ENCODE measurements at regions not wholly inside any gene's neighbourhood (a gene's known extent, or its start where the extent isn't known, plus 50 kb on each side); places are given as distances from the start of the nearest gene placed in this dataset.

GRCh38 chrX:125713633-125714032 is 394.0 kb downstream of the TEX13C start:
- H3K4me3 ChIP-seq (replicated peaks in 1 of 2; ENCODE audit: low read depth in 2 of 2, low read length in 2 of 2) = no peak overlapping the region
- no peak for DNase-seq (ENCODE audit: low read depth in 2 of 2)
- TF ChIP-seq CTCF (IDR thresholded peaks at IDR 0.05; ENCODE audit: low read depth, low read length) = no peak

GRCh38 chrX:125727117-125727516 is 407.4 kb downstream of the TEX13C start:
- no peak for DNase-seq (ENCODE audit: low read depth in 2 of 2)
- no peak for TF ChIP-seq CTCF (IDR thresholded peaks at IDR 0.05; ENCODE audit: low read depth, low read length)
- H3K4me3 ChIP-seq (replicated peaks in 1 of 2; ENCODE audit: low read depth in 2 of 2, low read length in 2 of 2) = no peak overlapping the region

GRCh38 chrX:125736008-125736729 is 416.5 kb downstream of the TEX13C start:
- H3K4me3 ChIP-seq (replicated peaks in 1 of 2; ENCODE audit: low read depth in 2 of 2, low read length in 2 of 2) = no peak overlapping the region

GRCh38 chrX:125742811-125743210 is 423.1 kb downstream of the TEX13C start:
- no peak for DNase-seq (ENCODE audit: low read depth in 2 of 2)
- H3K4me3 ChIP-seq (replicated peaks in 1 of 2; ENCODE audit: low read depth in 2 of 2, low read length in 2 of 2) = no peak overlapping the region
- no peak for TF ChIP-seq CTCF (IDR thresholded peaks at IDR 0.05; ENCODE audit: low read depth, low read length)

More at GRCh38 chrX:125736008-125736729, 416.5 kb downstream of the TEX13C start:
- TF ChIP-seq CTCF (IDR thresholded peaks at IDR 0.05; ENCODE audit: low read depth, low read length) = no peak
- no peak for DNase-seq (ENCODE audit: low read depth in 2 of 2)

GRCh38 chrX:125744914-125745313 is 421.2 kb downstream of the DCAF12L2 start:
- DNase-seq (ENCODE audit: low read depth in 2 of 2) = no peak
- no peak for TF ChIP-seq CTCF (IDR thresholded peaks at IDR 0.05; ENCODE audit: low read depth, low read length)
- H3K4me3 ChIP-seq (replicated peaks in 1 of 2; ENCODE audit: low read depth in 2 of 2, low read length in 2 of 2) = no peak overlapping the region

GRCh38 chrX:125757794-125758564 is 408.1 kb downstream of the DCAF12L2 start:
- DNase-seq (ENCODE audit: low read depth in 2 of 2) = peak in 1 of 2 donors; percentile 44
- H3K4me3 ChIP-seq (replicated peaks in 1 of 2; ENCODE audit: low read depth in 2 of 2, low read length in 2 of 2) = no peak overlapping the region
- no peak for TF ChIP-seq CTCF (IDR thresholded peaks at IDR 0.05; ENCODE audit: low read depth, low read length)

Data from cardiac fibroblast (primary cell).